ENCODE measurements at regions not wholly inside any gene's neighbourhood (a gene's known extent, or its start where the extent isn't known, plus 50 kb on each side); places are given as distances from the start of the nearest gene placed in this dataset.
"Not testable (repeated sequence)": the region's sequence is repeated elsewhere in the genome, so short reads cannot be mapped to it uniquely, and the experiment has no call there.

DNA sequence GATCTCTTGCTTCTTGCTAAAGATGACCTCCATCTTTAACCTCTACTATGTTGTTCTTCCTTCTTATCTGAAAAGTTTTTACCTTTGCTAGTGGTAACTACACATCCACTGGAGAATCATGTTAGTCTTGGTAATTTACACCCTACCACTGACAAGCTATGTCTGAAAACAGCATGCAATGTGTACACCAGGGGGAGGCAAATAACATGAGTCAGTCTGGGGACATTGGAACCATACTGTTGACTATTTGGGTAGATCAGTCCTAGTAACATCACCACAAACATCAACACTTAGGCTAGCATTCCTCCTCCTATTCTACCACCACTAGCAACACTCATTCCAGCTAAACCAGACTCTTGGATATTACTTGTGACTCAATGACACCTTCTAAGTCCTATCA is 549.0 kb downstream of the KCNT2 start:
- no peak overlapping the region for H3K4me3 ChIP-seq (ENCODE audit: low read depth, low read length)
- no peak for DNase-seq (ENCODE audit: low read depth, low spot score)
- POLR2A ChIA-PET = no interaction called here
- CTCF ChIA-PET = no interaction called here
- TF ChIP-seq, protein P1, sequence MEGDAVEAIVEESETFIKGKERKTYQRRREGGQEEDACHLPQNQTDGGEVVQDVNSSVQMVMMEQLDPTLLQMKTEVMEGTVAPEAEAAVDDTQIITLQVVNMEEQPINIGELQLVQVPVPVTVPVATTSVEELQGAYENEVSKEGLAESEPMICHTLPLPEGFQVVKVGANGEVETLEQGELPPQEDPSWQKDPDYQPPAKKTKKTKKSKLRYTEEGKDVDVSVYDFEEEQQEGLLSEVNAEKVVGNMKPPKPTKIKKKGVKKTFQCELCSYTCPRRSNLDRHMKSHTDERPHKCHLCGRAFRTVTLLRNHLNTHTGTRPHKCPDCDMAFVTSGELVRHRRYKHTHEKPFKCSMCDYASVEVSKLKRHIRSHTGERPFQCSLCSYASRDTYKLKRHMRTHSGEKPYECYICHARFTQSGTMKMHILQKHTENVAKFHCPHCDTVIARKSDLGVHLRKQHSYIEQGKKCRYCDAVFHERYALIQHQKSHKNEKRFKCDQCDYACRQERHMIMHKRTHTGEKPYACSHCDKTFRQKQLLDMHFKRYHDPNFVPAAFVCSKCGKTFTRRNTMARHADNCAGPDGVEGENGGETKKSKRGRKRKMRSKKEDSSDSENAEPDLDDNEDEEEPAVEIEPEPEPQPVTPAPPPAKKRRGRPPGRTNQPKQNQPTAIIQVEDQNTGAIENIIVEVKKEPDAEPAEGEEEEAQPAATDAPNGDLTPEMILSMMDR (IDR thresholded peaks at IDR 0.05; ENCODE audit: insufficient read depth, low read length, missing control alignments) = no peak

- TF ChIP-seq, protein P1 (IDR thresholded peaks at IDR 0.05; ENCODE audit: insufficient read depth, low read length, missing control alignments) = no peak
- ChIA-PET POLR2A (no interaction called here), CTCF (no interaction called here)
- no peak for DNase-seq (ENCODE audit: low read depth, low spot score)
- H3K4me3 ChIP-seq (ENCODE audit: low read depth, low read length) = no peak overlapping the region
These were observed 551.3 kb downstream of the KCNT2 start for GRCh38 chr1:196056966-196057365.

GRCh38 chr1:196049407-196049806 is 558.8 kb downstream of the KCNT2 start:
- CTCF ChIA-PET = no interaction called here
- TF ChIP-seq, protein P1 (IDR thresholded peaks at IDR 0.05; ENCODE audit: insufficient read depth, low read length, missing control alignments) = no peak
- H3K4me3 ChIP-seq (ENCODE audit: low read depth, low read length) = no peak overlapping the region
- no peak for DNase-seq (ENCODE audit: low read depth, low spot score)
- POLR2A ChIA-PET = no interaction called here

GRCh38 chr1:196043268-196043667 is 565.0 kb downstream of the KCNT2 start:
- POLR2A ChIA-PET = no interaction called here
- TF ChIP-seq, protein P1 (IDR thresholded peaks at IDR 0.05; ENCODE audit: insufficient read depth, low read length, missing control alignments) = no peak
- H3K4me3 ChIP-seq (ENCODE audit: low read depth, low read length) = no peak overlapping the region
- no peak for DNase-seq (ENCODE audit: low read depth, low spot score)
- CTCF ChIA-PET = no interaction called here

DNA sequence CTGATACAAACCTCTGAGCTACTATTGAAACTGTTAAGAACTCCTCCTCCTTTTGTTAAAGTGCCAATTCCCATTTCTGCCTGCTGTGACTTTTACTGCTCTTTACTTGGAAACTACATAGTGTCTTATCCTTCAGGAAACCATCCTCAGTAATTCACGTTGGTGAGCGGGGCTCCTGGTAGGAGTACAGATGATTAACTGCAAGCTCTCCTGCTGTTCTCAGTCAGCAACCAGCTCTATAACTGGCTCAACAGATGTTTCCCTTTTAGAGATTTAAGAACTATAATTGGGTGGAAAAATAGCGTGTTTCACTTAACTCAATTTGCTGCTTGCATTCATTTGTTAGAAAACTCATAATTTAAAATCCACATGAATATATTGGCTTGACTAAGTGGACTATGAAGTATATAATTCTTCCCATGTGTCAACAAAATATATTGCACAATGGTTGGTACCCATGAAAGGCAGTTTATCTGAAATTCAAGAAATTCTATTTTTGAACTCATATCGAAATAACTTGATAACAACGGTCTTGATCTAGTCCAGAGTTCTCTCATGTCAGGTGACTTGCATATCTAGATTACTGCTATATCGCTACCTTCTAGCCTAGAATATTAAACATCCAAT is 574.0 kb downstream of the KCNT2 start:
- DNase-seq (ENCODE audit: low read depth, low spot score) = no peak
- no peak overlapping the region for H3K4me3 ChIP-seq (ENCODE audit: low read depth, low read length)
- ChIA-PET CTCF (no interaction called here), POLR2A (no interaction called here)
- TF ChIP-seq, protein P1 (IDR thresholded peaks at IDR 0.05; ENCODE audit: insufficient read depth, low read length, missing control alignments) = no peak

DNA sequence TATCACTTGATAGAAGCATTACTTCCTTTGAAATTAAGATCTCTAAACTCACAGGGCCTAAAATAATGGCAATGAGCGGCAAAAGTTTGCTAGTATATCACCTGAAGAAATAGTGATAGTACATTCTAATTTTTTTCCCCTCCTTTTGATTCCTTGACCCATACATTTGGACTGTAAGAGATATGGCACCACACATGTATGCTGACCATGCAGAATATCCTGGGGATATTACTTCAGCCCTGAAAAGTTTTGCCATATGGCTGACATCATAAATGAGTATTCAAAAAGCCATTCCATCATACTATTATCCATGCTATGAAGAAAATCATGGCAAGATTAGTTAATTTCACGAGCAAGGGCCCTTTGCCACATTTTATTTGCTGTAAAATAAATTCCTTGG is 576.9 kb downstream of the KCNT2 start:
- CTCF ChIA-PET; DNase-seq (ENCODE audit: low read depth, low spot score); POLR2A ChIA-PET; H3K4me3 ChIP-seq (ENCODE audit: low read depth, low read length): not testable (repeated sequence)

DNA sequence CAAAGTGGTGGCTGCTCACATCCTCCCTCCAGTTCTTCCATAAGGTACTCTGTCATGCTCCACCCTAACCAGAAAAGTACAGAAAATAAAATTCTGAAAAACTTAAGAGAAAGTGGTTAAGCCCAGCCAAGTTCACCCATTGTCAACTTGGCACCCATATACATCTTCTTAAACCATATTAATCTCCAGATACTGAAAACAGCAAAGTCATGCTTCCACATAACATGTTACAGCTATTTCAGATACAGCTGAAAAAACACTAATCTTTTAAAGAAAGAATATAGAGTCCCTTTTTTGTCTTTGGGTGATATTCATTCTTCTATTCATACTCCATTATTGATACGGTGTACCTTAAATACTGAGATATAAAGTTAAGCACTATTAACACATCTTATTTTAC is 577.8 kb downstream of the KCNT2 start:
- no peak overlapping the region for H3K4me3 ChIP-seq (ENCODE audit: low read depth, low read length)
- TF ChIP-seq, protein P1 (IDR thresholded peaks at IDR 0.05; ENCODE audit: insufficient read depth, low read length, missing control alignments) = no peak
- ChIA-PET POLR2A (no interaction called here), CTCF (no interaction called here)
- DNase-seq (ENCODE audit: low read depth, low spot score) = no peak

Measured in AG04449 (cell line).